ENCODE measurements at regions not wholly inside any gene's neighbourhood (a gene's known extent, or its start where the extent isn't known, plus 50 kb on each side); places are given as distances from the start of the nearest gene placed in this dataset.

- Histone ChIP-seq H3K27me3 (no peaks in the 10 kb centered on the region), H3K9me3 (no peaks in the 10 kb centered on the region), H3K27ac (no peak overlapping the region), H3K36me3 (no peaks in the 10 kb centered on the region), H3K4me1 (no peaks in the 10 kb centered on the region), H3K4me3 (no peak overlapping the region)
- ATAC-seq (no peak), DNase-seq (no peak)
- intact Hi-C loops (cut with DNase I): no loop called here
- 28 to 42% methylated on average over 1 of the region's 1 CpG for WGBS, 2 donors
- TF ChIP-seq, protein P1, sequence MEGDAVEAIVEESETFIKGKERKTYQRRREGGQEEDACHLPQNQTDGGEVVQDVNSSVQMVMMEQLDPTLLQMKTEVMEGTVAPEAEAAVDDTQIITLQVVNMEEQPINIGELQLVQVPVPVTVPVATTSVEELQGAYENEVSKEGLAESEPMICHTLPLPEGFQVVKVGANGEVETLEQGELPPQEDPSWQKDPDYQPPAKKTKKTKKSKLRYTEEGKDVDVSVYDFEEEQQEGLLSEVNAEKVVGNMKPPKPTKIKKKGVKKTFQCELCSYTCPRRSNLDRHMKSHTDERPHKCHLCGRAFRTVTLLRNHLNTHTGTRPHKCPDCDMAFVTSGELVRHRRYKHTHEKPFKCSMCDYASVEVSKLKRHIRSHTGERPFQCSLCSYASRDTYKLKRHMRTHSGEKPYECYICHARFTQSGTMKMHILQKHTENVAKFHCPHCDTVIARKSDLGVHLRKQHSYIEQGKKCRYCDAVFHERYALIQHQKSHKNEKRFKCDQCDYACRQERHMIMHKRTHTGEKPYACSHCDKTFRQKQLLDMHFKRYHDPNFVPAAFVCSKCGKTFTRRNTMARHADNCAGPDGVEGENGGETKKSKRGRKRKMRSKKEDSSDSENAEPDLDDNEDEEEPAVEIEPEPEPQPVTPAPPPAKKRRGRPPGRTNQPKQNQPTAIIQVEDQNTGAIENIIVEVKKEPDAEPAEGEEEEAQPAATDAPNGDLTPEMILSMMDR (IDR thresholded peaks at IDR 0.05): no peak
These were observed 524.6 kb upstream of the KCND2 start for GRCh38 chr7:119748251-119748860.

DNA sequence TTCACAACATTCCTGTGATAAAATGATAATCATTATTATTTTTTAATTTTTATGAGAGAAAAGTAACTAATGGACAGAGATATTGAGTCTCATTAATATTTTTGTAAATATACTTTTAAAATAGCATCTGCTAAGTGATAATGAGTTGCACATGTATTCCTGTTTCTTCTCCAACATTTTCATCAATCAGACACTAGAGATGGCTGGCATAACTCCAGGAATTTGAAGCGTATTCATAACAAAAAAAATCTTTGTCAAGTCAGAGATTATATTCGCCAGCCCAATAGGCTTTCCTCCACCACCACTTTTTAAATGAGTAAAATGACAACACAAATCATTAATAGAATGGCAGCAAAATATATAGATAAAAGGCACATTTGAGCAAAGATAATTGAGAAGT lies 524.0 kb upstream of the KCND2 start:
- Histone ChIP-seq H3K4me3 (no peak overlapping the region), H3K4me1 (no peaks in the 10 kb centered on the region), H3K36me3 (no peaks in the 10 kb centered on the region), H3K27ac (no peak overlapping the region), H3K9me3 (no peaks in the 10 kb centered on the region), H3K27me3 (no peaks in the 10 kb centered on the region)
- ATAC-seq (no peak), DNase-seq (no peak)
- TF ChIP-seq, protein P1 (IDR thresholded peaks at IDR 0.05): no peak
- 32 to 36% methylated on average over 2 of the region's 2 CpGs for WGBS, 2 donors
- intact Hi-C loops (cut with DNase I): no loop called here

- Histone ChIP-seq H3K4me3 (no peak overlapping the region), H3K27ac (no peak overlapping the region), H3K9me3 (no peaks in the 10 kb centered on the region), H3K27me3 (no peaks in the 10 kb centered on the region), H3K36me3 (no peaks in the 10 kb centered on the region), H3K4me1 (no peaks in the 10 kb centered on the region)
- no peak for ATAC-seq
- TF ChIP-seq, protein P1 (IDR thresholded peaks at IDR 0.05): no peak
- intact Hi-C loops (cut with DNase I): no loop called here
- DNase-seq: no peak
These were observed 516.3 kb upstream of the KCND2 start for GRCh38 chr7:119756687-119757086.

DNA sequence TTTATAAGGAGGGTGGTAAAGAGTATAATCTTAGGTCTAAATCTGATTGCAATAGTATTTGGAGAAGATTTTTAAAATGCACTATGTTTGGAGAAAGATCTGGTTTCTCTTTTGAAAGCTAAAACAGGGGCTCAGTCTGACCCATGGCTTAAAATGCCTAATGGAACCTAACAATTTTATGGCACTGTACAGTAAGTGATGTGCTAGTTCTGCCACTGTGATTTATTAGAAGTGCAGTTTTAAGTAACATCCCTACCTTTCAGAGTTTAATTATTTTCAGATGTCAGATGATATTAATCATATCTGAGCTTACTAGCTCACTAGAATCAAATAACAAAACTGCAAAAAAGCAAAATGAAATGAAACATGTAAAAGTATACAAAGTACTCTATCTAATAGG lies 514.7 kb upstream of the KCND2 start:
- Histone ChIP-seq H3K27me3 (no peaks in the 10 kb centered on the region), H3K36me3 (no peaks in the 10 kb centered on the region), H3K27ac (no peak overlapping the region), H3K4me1 (no peaks in the 10 kb centered on the region), H3K9me3 (no peaks in the 10 kb centered on the region), H3K4me3 (no peak overlapping the region)
- TF ChIP-seq, protein P1 (IDR thresholded peaks at IDR 0.05): no peak
- intact Hi-C loops (cut with DNase I): no loop called here
- no peak for ATAC-seq
- DNase-seq: no peak

Measured in heart right ventricle (tissue), 16 donors.